ENCODE measurements at regions not wholly inside any gene's neighbourhood (a gene's known extent, or its start where the extent isn't known, plus 50 kb on each side); places are given as distances from the start of the nearest gene placed in this dataset.

DNA sequence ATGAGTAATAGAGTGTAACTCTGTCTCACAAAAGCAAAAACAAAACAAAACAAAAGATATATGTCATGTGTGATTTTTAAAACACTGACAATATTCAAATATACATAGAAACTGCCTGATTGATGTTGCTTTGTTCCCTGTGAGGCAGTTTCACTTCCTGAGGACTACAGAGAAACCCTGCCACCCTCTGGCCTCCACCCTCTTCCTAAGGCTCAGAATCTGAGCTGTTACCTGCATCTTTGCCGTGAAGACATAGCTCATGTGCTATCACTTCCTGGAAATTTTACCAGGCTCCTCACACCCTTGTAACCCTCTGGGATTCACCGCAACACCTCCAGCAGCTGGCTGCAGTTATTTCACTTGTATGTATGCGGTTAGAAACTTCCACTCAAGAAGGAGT, 831.0 kb downstream of the NLGN4Y start:
- DNase-seq (ENCODE audit: low spot score) (no peak), ATAC-seq (no peak)
- H3K9me3 Mint-ChIP-seq: no peaks in the 10 kb centered on the region
- Histone ChIP-seq H3K4me1 (ENCODE audit: insufficient read depth) (no peaks in the 10 kb centered on the region), H3F3A (replicated peaks; ENCODE audit: low read depth) (no peaks in the 10 kb centered on the region), H3K36me3 (ENCODE audit: insufficient read depth) (no peaks in the 10 kb centered on the region), H3K9me2 (ENCODE audit: insufficient read depth) (no peaks in the 10 kb centered on the region), H3K4me3 (no peak overlapping the region), H3K27me3 (ENCODE audit: insufficient read depth) (no peaks in the 10 kb centered on the region), H3K79me2 (replicated peaks; ENCODE audit: insufficient read depth) (no peaks in the 10 kb centered on the region), H4K20me1 (replicated peaks; ENCODE audit: insufficient read depth) (no peaks in the 10 kb centered on the region), H2AFZ (no peak overlapping the region), H3K27ac (ENCODE audit: low read depth) (no peak overlapping the region), H3K4me2 (no peak overlapping the region)
- TF ChIP-seq EZH2 (IDR thresholded peaks at IDR 0.05; ENCODE audit: low read depth, unreplicated experiment): no peak
- peaks cover 2% of the 10 kb centered on the region for H3K27me3 Mint-ChIP-seq (ENCODE audit: insufficient read depth, low read depth, poor library complexity)
- H3K4me3 Mint-ChIP-seq: no peak overlapping the region
- H3K4me1 Mint-ChIP-seq: peaks cover 4% of the 10 kb centered on the region; the same call in 2 of the 3 replicates
- peaks cover 4% of the 10 kb centered on the region; the same call in 2 of the 3 replicates for H3K36me3 Mint-ChIP-seq (ENCODE audit: low read depth)
- no peak overlapping the region for H3K27ac Mint-ChIP-seq

DNA sequence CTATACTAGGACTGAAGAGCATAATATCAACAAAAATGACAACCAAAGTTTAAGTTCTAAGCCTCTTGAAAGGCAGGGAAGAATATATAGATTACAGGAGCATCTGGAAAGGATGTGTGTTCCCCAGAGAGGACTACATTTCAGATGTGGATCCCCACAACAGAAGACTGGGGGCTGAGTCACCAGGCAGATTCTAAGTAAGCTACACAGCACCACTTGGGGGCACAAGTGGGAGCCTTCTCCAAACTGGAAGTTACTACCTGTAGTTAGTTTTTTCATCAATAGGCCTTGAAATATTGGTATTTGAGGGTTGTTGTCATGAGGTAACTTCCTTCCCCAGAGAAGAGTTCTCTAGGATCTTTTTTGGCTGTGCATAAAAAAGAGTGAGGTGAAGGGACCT, 836.1 kb downstream of the NLGN4Y start:
- Histone ChIP-seq H3K9me2 (ENCODE audit: insufficient read depth) (no peaks in the 10 kb centered on the region), H3K4me3 (no peak overlapping the region), H3K36me3 (ENCODE audit: insufficient read depth) (no peaks in the 10 kb centered on the region), H3K4me2 (no peak overlapping the region), H3K79me2 (replicated peaks; ENCODE audit: insufficient read depth) (no peaks in the 10 kb centered on the region), H2AFZ (peak overlapping the region; percentile 86; the same call in 1 of the 2 replicates), H3F3A (replicated peaks; ENCODE audit: low read depth) (no peaks in the 10 kb centered on the region), H3K27ac (ENCODE audit: low read depth) (no peak overlapping the region), H3K27me3 (ENCODE audit: insufficient read depth) (no peaks in the 10 kb centered on the region), H4K20me1 (replicated peaks; ENCODE audit: insufficient read depth) (no peaks in the 10 kb centered on the region), H3K4me1 (ENCODE audit: insufficient read depth) (no peaks in the 10 kb centered on the region)
- TF ChIP-seq CREB1 (CRISPR knock-in tag; IDR thresholded peaks at IDR 0.05; ENCODE audit: low read depth) (no peak), STAT1 (IDR thresholded peaks at IDR 0.05; ENCODE audit: unreplicated experiment) (no peak)
- TF ChIP-seq, protein P1, sequence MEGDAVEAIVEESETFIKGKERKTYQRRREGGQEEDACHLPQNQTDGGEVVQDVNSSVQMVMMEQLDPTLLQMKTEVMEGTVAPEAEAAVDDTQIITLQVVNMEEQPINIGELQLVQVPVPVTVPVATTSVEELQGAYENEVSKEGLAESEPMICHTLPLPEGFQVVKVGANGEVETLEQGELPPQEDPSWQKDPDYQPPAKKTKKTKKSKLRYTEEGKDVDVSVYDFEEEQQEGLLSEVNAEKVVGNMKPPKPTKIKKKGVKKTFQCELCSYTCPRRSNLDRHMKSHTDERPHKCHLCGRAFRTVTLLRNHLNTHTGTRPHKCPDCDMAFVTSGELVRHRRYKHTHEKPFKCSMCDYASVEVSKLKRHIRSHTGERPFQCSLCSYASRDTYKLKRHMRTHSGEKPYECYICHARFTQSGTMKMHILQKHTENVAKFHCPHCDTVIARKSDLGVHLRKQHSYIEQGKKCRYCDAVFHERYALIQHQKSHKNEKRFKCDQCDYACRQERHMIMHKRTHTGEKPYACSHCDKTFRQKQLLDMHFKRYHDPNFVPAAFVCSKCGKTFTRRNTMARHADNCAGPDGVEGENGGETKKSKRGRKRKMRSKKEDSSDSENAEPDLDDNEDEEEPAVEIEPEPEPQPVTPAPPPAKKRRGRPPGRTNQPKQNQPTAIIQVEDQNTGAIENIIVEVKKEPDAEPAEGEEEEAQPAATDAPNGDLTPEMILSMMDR (conservative IDR thresholded peaks at IDR 0.05; ENCODE audit: low read depth in 2 of 2): peak in 1 of 2 experiments; percentile 40; a peak in 2 of 4 replicates
- ATAC-seq (peak; percentile 72), DNase-seq (ENCODE audit: low spot score) (peak; percentile 48)
- Mint-ChIP-seq H3K36me3 (ENCODE audit: low read depth) (no peaks in the 10 kb centered on the region), H3K27me3 (ENCODE audit: insufficient read depth, low read depth, poor library complexity) (no peaks in the 10 kb centered on the region), H3K27ac (peak overlapping the region; percentile 56; the same call in 1 of the 2 replicates), H3K4me1 (peaks cover 12% of the 10 kb centered on the region; the same call in 2 of the 3 replicates), H3K4me3 (no peak overlapping the region), H3K9me3 (no peaks in the 10 kb centered on the region)

DNA sequence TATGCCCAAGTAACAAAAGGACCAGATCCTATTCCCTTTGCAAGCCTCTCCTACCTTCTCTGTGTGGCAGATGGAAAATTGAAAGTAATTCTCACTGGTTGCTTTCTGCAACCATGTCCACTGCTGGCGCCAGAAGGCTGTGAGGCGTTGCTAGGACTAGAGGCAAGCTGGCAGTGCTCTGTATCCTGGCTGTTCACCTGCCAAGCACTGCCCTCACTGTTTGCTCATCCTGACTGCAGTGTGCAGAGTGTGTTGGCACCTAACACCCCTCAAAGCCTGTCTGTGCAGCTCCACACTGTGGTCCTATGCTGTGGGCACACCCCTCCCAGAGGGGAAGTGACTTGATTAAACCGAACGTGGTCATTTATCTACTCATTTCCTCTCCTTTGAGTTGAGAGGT, 840.7 kb downstream of the NLGN4Y start:
- no peak for TF ChIP-seq CREB1 (CRISPR knock-in tag; IDR thresholded peaks at IDR 0.05; ENCODE audit: low read depth)
- no peak for TF ChIP-seq EZH2 (IDR thresholded peaks at IDR 0.05; ENCODE audit: low read depth, unreplicated experiment)
- H3K36me3 Mint-ChIP-seq (ENCODE audit: low read depth): no peaks in the 10 kb centered on the region
- peaks cover 11% of the 10 kb centered on the region; the same call in 2 of the 3 replicates for H3K4me1 Mint-ChIP-seq
- ATAC-seq (no peak), DNase-seq (ENCODE audit: low spot score) (no peak)
- Histone ChIP-seq H3K79me2 (replicated peaks; ENCODE audit: insufficient read depth) (no peaks in the 10 kb centered on the region), H3F3A (replicated peaks; ENCODE audit: low read depth) (no peaks in the 10 kb centered on the region), H3K4me2 (no peak overlapping the region), H3K4me3 (no peak overlapping the region), H4K20me1 (replicated peaks; ENCODE audit: insufficient read depth) (no peaks in the 10 kb centered on the region), H3K27me3 (ENCODE audit: insufficient read depth) (no peaks in the 10 kb centered on the region), H3K9me2 (ENCODE audit: insufficient read depth) (no peaks in the 10 kb centered on the region), H3K27ac (ENCODE audit: low read depth) (no peak overlapping the region), H3K4me1 (ENCODE audit: insufficient read depth) (no peaks in the 10 kb centered on the region), H2AFZ (no peak overlapping the region), H3K36me3 (ENCODE audit: insufficient read depth) (no peaks in the 10 kb centered on the region)
- peaks cover 2% of the 10 kb centered on the region for H3K27me3 Mint-ChIP-seq (ENCODE audit: insufficient read depth, low read depth, poor library complexity)
- H3K27ac Mint-ChIP-seq: no peak overlapping the region
- peaks cover 3% of the 10 kb centered on the region; the same call in 2 of the 3 replicates for H3K9me3 Mint-ChIP-seq
- H3K4me3 Mint-ChIP-seq: no peak overlapping the region
